ENCODE measurements at regions not wholly inside any gene's neighbourhood (a gene's known extent, or its start where the extent isn't known, plus 50 kb on each side); places are given as distances from the start of the nearest gene placed in this dataset.
"Not testable (repeated sequence)": the region's sequence is repeated elsewhere in the genome, so short reads cannot be mapped to it uniquely, and the experiment has no call there.

DNA sequence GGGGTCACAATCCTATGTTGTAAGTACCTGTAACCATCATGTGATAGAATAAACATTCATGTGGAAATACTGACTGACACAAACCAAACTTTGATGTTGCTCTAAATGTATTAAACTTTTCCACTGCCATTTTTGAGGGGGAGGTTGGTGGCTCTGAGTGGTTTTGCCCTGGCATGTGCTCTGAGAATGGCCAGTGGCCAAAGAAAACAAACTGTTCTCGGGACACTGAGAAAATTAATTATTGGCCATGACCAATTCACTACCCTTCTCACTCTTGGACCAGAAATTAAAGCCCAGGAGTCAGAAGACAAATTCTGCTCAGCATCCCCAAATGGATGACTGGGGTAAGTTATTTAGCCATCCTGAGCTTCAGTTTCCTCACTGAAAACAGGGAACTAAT is 195.9 kb downstream of the XPNPEP1 start:
- DNase-seq = no peak

DNA sequence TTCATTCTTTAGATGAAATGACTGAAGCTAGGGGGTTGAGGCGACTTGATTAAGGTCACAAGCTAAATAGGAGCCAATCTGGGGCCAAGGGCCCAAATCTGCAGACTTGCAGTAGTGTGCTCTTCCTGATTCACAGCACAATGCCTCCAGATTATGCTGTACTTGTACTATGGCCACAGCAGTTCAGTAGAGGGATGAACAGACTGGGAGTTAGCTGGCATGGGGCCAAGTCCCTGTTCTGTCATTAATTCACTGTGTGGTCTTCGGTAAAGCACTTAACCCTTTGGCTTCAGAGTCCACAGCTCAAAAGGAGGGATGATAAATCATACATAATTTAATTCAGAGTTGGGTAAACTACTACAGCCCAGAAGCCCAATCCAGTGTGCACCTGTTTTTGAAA is 196.8 kb downstream of the XPNPEP1 start:
- no peak for DNase-seq

DNA sequence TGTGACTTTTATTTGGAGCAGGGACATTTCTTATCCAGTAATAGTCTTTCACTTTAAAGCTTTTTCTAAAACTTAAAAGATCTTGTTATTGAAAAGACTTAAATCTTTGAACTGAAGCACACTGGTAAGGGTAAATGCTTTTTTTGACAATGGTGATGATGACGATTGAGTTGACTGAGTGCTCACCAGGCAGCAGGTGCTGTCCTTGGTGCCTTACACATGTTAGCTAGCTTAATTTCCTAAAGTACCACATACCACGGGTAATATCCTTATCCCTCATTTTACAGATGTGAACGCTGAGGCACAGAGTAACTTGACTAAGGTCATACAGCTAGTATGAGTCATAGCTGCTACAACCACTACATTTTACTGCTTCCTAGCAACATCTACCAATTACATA is 200.0 kb downstream of the XPNPEP1 start:
- DNase-seq = no peak

DNA sequence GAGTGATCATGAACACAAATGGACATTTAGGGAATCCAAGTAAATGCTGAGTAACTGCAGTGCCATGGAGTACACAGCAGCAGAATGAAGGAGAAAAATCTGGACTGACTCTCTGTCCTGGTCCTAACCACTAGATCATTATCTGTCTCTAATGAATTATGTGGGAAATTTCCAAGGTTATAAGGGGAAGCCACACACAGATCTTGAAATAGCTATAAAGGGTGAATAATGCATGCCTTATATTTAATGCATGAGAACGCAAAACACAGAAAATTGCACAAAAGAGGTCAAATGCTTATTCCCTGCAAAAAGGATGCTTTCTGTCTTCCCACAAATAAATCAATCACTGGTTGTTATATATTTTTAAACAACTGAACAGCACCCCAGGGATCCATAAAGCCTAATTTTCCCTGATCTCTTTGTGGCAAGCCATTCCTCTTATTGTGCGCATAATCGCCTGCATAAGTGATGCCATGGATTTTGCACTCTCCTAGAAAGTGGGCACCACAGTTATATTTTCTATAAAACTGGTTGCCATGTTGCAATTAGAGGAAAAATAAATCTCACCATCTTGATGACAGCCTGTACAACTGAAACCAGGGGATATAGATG is 201.8 kb downstream of the XPNPEP1 start:
- DNase-seq = no peak

DNA sequence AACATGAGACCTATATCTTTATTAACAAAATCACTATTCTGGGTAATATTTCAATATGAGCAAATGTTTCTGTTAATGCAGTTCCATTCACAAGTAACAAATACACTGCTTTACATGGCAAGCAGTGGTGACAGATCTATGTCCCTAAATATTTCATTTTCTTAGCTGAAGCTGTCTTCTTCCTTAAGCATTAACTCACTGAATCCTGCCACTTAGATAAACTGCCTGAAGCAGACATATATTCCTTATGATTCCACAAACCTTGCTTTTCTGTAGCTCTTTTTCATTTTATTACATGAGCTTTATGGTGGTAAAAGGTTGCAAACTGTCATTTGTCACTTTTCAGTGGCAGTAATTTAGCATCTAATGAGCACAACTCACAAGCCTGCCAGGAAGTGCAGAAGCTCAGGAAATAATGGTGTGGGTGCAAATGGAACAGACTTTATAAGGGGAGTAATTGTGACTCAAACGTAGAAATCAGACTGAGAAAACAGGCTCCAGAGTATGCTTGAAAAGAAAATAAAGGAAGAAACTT is 217.2 kb downstream of the XPNPEP1 start:
- no peak for DNase-seq

DNA sequence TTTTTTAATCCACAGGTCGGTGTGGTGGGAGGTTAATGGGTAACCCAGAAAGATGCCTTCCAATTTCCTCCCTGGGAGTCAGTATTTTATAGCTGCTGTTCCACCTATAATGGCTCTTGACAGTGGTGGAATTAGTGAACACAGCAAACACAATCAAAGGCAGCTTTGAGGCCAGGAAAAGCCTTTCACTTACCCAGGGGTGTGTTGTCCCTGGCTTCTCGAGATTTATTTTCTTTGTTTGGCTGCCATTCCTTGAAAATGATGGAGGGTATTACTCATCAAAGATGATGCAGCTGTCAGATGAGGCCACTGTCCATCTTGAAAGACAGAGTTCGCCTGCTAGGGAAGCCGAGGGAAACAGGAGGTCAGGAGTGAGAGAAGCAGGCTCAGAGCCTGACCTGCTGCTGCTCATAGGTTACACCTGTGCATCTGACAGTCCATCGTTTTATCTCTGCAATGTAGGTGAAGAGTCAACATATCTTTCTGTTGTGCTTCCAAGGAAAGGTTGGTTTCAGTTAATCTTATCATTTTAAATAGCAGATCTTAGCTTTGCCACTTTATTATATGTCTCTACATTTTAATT is 221.6 kb downstream of the XPNPEP1 start:
- no peak for DNase-seq

DNA sequence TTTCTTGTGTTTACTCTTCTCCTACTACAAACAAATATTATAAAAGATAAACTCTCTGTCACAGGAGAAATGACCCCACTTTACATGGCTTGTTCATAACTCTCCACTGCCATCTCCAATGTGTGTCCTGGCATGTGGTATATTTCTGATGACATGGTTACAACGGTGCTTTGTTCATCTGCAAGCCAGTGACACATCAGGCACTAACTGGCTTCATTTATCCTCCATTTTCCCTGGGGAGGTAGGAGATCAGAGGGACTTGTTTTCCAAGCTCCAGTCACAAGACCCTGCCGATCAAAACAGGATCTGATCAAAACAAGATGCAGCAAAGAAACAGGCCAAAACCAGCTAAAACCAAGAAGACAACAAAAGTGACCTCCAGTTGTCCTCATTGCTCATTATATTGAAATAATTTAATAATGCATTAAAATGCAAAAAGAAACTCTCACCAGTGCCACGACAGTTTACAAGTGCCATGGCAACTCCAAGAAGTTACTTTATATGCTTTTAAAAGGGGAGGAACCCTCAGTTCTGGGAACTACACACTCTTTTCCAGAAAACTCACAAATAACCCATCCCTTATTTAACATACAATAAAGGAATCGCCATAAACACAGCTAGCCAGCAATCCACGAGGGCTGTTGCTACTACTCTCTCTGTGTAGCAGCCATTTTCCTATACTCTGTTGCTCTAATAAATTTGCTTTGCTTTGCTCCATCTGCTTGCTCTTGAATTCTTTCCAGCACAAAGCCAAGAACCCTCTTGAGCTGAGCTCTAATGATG is 224.2 kb downstream of the XPNPEP1 start:
- no peak for DNase-seq

DNA sequence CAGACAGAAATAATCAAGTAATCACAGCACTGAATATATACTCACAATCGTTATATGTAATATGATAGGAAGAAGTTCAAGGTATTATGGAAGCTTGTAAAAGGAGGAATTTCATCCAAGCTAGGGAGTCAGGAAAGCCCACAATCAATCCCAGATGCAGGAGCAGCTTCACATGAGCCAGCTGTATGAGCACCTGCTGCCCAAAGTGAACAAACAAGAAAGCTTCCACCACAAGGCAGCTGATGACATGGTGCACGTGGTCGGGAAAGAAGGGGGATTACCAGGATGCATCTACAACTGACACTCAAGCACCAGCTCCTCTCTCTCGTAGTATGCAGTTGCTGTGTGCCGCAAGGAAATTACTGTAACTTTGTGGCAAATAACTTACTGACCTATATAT is 225.2 kb downstream of the XPNPEP1 start:
- no peak for DNase-seq

DNA sequence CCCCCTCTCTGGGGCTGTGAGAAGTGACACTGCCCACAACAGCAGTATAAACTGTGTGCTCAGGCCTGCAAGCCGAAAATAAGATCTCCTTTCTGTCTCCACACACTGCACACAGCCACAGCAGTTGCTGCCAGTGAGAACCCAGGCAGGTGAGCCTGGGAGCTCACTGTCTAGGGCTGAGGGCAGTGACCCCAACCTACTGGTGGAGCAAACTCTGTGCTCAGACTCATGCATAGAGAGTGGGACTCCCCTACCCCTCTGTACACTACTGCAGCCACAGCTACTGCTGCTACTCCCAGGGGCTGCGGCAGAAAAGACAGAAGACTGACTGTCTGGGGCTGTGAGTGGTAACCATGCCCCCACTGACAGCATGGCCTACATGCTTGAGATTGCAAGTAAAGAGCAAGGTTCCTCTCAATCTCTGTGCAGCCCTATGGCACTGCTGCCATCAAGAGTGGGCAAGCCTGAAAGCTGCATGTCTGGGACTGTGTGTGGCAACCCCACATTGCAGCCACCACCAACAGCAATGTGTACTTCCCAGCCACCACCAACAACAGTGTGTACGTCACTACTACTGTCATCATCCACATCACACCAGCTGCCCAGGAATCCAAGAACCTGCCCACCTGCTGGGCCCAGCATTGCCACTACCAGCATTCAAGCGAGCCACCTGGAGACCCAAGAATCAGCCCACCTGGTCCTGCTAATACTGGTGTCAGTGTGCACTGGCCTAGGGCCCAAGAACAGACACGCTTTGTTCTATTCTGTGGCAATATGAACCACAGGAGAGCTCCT is 226.1 kb downstream of the XPNPEP1 start:
- no peak for DNase-seq

DNA sequence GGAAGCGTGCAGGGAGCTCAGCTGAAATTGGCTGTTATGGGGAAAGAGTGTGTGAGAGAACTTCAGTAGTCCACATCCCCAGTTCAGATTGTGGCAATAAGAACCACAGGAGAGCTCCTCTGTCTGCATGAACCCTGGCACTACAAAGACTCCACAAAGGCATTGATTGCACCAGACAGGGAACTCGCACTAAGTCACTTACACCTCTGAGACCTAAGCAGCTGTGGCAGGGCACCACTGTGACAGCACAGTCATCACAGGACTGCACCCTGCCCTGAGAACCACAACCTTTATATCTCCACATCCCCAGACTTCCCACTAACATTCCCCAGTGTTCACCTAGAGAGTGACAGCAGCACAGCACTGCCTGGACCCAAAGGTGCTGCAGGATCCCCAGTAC is 226.8 kb downstream of the XPNPEP1 start:
- DNase-seq = no peak

DNA sequence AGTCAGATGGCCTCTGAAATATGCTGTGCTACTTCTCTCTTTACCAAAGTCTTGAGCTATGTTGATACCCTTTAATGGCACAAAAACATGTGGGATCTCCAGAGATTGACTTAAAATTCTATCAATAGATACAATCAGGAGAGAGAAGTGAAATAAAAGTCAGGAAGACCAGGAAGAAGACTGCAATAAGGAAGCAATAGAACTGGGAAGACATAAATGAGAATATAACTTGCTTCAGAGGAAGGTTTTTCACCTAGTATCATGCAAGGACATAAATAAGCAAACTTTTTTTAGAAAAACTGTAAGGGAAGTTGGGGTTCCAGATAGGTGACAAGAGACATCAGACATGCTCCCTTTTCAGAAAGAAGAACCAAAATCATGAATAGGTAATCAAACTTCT is 227.3 kb downstream of the XPNPEP1 start:
- no peak for DNase-seq

DNA sequence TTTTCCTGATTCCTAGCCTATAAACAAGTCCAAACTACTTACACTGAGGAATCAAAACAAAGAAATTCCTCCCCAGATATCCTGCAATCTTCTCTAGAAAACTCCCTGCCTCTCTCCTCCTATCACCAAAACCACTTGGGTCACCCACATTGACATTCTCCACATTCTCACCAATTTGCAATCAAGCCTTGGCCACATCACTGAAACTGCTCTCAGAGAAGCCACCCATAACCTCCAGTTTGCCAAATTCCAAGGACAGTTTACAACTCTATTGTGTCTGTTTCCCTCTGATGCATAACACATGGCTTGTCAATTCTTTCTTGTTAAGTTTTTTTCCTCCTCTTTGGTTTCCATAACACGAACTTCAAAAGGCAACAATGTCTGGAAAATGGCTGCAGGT is 233.5 kb downstream of the XPNPEP1 start:
- no peak for DNase-seq

DNA sequence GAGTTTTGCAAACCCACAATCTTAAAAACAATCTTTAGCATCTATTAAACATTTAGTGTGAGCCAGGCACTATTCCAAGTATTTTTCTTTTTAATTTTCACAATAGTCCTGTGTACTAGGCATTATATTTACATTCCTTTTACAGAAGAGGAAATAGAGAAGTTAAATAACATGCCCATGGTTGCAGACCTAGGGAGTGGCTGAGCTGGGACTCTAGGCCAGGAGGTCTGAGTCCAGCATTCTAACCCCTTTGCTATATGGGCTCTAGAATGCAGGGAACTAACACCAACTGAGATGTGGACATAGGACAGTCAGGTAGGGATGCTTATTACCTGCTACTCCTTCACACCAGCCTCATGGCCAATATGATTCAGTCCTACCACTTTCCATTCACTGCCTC is 243.8 kb downstream of the XPNPEP1 start:
- no peak for DNase-seq

DNA sequence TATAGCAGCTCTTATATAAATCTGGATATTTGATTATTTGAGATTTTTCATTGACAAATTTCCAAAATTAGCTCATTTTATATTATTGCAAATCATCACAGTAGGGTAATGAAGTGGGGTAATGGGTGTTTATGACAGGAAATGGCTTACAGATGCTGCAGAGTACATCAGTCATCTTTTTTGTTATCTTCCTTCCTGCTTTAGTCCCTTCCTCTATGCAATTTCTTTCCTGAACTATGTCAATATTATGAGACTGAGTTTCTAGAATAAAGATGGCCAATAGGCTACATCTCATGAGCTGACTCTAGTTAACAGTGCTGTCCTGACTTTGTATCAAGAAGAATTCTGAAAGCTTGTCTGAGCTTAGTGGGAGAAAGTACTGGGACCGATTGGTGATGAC is 244.5 kb downstream of the XPNPEP1 start:
- DNase-seq = no peak

DNA sequence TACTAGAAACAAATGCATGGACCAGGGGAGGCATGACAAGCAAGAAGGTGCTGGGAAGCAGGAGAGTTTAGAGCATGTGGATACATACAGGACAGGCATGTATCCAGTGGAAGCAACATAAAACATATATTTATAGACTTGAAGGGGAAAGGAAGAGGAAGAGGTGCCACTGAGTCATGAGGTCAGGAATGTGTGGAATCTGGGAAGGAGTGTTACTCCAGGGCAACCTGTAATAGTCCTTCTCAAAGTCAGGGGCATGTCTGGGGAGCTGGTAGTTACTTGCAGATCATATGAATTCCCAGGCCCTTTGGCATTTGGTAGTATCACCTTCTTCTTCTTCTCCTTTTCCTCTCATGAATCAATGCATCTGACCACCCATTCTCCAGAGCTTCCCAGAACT is 246.6 kb downstream of the XPNPEP1 start:
- no peak for DNase-seq

DNA sequence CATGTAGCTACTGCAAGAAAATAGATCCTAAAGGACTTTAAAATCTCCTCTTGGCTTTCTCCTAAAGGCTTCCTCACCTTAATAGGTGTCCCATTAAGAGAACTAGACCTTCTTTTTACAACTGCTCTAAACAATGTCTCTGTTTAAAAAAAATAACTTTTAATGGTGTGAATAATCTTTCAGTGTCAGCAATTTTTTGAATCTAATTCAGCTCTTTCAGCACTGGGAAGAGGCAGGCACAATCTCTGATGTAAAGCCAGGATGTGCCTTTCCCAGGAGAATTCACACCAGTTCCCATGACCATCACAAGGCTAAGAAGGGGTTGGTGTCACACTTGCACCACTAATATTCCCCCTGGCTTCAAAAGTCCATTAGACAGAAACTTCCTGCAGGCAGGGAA is 254.6 kb downstream of the XPNPEP1 start:
- DNase-seq = no peak

DNA sequence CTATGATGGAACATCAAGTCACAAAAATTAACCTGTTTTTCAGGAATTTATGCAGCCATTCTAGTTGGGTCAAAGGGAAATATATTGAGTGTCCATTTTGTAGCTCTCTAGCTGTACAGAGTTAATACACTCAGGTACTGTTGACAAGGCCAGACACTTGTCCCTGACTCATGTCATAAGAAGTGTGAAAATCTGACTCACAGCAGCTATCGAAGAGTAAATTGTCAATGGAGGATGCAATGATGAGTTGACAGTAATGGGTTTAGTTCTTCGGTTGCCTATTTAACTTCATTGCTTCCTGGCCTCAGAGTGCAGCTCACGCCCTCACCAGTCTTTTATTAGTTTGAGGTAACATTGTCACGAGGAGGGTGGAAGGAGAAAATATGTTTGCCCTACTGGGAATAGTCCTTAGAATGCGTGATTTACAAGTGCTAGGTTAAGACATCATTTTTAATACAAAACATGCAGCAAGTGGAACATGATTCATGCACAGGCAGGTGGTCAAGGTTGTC is 255.1 kb downstream of the XPNPEP1 start:
- no peak for DNase-seq

DNA sequence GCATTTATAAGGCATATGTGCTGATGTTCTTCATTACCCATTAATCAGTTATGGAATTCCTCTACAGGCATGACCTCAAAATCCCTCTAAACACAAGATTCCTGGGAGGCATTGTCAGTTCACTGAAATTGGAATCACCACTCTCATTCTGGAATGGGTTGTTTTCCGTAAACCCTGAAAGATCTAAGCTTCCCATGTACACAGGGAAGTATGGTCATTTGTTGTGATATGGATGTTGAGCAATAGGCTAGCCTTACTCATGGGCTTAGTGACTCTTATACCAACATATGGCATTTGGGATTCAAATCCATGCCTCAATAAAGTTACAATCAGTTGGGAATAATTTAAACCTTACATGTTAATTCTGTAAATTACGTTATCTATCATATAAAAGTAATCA is 258.0 kb downstream of the XPNPEP1 start:
- DNase-seq = no peak

DNA sequence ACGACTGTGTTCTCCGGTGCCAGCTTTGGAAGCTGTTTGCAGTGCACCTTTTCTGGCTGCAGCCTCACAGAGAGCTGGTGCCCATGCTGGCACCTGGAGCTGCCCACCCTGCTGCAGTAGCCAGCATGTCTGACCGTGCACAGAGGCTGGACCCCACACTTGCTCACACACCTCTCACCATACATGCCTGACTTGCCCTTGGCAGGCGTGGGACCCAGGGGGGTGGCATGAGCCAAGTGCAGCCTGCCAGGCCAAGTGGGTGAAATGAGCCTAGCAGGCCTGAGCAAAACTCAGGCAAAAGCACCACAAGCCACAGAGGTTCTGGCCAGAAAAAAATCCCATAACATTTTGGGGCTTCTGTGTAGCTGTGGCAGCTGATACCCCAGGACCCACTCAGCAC is 258.8 kb downstream of the XPNPEP1 start:
- DNase-seq = no peak

DNA sequence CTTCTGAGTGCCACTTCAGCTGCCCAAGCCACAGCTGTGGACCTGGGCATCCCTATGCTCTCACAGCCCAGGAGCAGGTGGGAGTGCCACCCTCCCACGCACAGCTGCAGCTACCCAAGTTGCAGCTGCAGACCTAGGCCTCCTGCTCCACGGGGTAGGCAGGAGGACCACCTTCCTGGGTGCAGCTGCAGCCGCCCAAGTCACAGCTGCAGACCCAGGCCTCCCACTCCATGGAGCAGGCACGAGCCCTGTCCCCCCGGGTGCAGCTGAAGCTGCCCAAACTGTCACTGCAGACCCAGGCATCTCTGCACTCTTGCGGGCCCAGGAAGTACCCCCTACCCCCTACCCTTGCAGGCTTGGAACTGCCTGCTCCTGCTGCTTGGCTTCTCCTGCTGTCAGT is 260.2 kb downstream of the XPNPEP1 start:
- DNase-seq = no peak

DNA sequence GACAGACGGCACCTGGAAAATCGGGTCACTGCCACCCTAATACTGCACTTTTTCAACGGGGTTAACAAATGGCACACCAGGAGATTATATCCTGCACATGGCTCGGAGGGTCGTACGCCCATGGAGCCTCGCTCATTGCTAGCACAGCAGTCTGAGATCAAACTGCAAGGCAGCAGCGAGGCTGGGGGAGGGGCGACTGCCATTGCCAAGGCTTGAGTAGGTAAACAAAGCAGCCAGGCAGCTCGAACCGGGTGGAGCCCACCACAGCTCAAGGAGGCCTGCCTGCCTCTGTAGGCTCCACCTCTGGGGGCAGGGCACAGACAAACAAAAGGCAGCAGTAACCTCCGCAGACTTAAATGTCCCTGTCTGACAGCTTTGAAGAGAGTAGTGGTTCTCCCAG is 270.7 kb downstream of the XPNPEP1 start:
- DNase-seq = not testable (repeated sequence)

DNA sequence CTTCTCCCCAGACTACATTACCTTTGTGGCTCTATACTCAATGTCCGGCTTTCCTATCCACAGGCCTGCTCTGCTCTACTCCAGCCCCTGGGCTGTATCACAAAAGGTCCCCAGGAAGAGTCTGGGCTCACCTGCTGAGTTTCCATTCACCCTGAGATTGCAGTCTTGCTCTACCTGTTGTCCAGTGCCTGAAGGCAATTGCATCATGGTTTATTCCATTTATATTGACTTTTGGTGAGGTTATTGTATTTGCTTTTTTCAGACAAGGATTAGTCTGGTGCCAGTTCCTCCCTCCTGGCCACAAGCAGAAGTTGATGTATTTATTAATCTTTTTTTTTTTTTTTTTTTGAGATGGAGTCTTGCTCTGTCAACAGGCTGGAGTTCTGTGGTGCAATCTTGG is 273.1 kb downstream of the XPNPEP1 start:
- no peak for DNase-seq

DNA sequence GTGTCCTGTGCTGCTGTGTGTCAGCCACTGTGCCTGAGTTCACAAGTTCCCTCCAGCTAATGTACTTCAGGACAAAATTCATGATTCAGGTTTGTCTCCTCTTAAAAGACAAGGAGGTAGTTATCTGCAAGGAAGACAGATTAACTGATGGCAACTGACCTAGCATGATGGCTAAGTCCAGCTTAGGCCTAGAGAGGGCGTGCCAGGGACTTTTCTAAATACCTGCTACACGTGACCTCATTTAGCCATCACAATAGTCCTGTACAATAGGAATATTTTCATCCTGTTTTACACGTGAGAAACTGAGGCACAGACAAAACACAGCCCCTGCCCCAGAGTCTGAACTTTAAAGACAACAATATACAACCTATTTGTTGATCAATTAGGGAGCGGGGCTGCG is 275.7 kb downstream of the XPNPEP1 start:
- DNase-seq = no peak

Data from MV-4-11 (cell line).